Endodermal cell (in vitro differentiated cells): ENCODE measurements at regions not wholly inside any gene's neighbourhood (a gene's known extent, or its start where the extent isn't known, plus 50 kb on each side); places are given as distances from the start of the nearest gene placed in this dataset.

Source experiments
- DNase-seq: peaks from one replicate; pipeline ENCODE4 v3.0.0-alpha.2; 2017
- H3K27ac ChIP-seq: 2 replicates; pipeline ENCODE4 v1.5.1; 2013; ENCODE audit warnings: mild to moderate bottlenecking, low read depth, low read length, moderate library complexity
- H3K27me3 ChIP-seq: 2 replicates; pipeline ENCODE4 v1.6.1; 2013; ENCODE audit warnings: mild to moderate bottlenecking, low read length, moderate library complexity; ENCODE audit not compliant: insufficient read depth, control insufficient read depth, poor library complexity, severe bottlenecking
- H3K36me3 ChIP-seq: 2 replicates; pipeline ENCODE4 v1.7.0; 2013; ENCODE audit warnings: mild to moderate bottlenecking, low read length, moderate library complexity; ENCODE audit not compliant: control insufficient read depth, insufficient read depth
- H3K4me1 ChIP-seq: one replicate; pipeline ENCODE4 v1.7.0; 2013; ENCODE audit warnings: low read length; ENCODE audit not compliant: control insufficient read depth, insufficient read depth
- H3K4me3 ChIP-seq: 2 replicates; pipeline ENCODE4 v1.5.1; 2013; ENCODE audit warnings: mild to moderate bottlenecking, low read length, moderate library complexity
- H3K9ac ChIP-seq: 2 replicates; pipeline ENCODE4 v1.6.1; 2013; ENCODE audit warnings: mild to moderate bottlenecking, low read length, moderate library complexity; ENCODE audit not compliant: poor library complexity, severe bottlenecking; ENCODE audit errors: extremely low read depth
- H3K9me3 ChIP-seq: 2 replicates; pipeline ENCODE4 v1.6.1; 2013; ENCODE audit warnings: mild to moderate bottlenecking, low read length, moderate library complexity; ENCODE audit not compliant: control insufficient read depth
- H3K27ac Mint-ChIP-seq: 2 replicates; pipeline ENCODE4 v1.8.0; 2020; ENCODE audit warnings: mixed read lengths
- H3K27me3 Mint-ChIP-seq: 2 replicates; pipeline ENCODE4 v1.8.0; 2021; ENCODE audit warnings: mild to moderate bottlenecking, mixed read lengths; ENCODE audit not compliant: insufficient read depth
- H3K36me3 Mint-ChIP-seq: 2 replicates; pipeline ENCODE4 v1.8.0; 2020; ENCODE audit warnings: low read depth, mixed read lengths
- H3K4me1 Mint-ChIP-seq: 2 replicates; pipeline ENCODE4 v1.8.0; 2020; ENCODE audit warnings: mixed read lengths
- H3K4me3 Mint-ChIP-seq: 2 replicates; pipeline ENCODE4 v1.8.0; 2020; ENCODE audit warnings: mild to moderate bottlenecking, moderate library complexity, mixed read lengths
- H3K9me3 Mint-ChIP-seq: 2 replicates; pipeline ENCODE4 v1.8.0; 2020; ENCODE audit warnings: mild to moderate bottlenecking, mixed read lengths
- WGBS, 2 experiments: methylation state at CpG; one replicate each; pipeline versions ENCODE4 v1.1.5 to v1.1.7; 2013; ENCODE audit warnings: missing lambda C conversion rate in 2 of 2, mixed read lengths in 1 of 2; ENCODE audit not compliant: insufficient coverage in 1 of 2, insufficient read length in 1 of 2; 5-methylcytosine and 5-hydroxymethylcytosine counted together
- TF ChIP-seq, protein P1 (sequence below): fragments of 200-600 bp; sonication (generic); conservative IDR thresholded peaks from 2 replicates; pipeline ENCODE4 v1.5.0; 2021; ENCODE audit warnings: antibody characterized with exemption, mild to moderate bottlenecking

DNA sequence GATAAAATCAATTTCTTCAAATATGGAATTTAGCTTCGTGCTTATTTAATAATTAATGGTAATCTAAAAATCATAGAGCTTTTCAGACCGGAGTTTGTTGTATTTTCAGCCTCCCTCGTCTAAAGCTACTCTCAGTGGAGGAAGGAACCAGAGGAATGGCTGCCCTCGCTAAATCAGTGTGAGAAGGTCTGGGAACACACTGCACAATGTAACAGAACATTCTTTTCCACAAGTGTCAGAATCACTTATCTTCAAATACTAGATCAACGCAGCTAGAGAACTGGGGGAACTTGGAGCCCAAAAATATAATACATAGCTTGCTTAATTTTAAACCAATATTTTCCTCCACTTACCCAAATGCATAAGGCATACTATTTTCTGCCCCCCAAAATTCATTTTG, 148.5 kb downstream of the MTERF1 start:
- no peak overlapping the region for H3K4me3 ChIP-seq
- TF ChIP-seq, protein P1, sequence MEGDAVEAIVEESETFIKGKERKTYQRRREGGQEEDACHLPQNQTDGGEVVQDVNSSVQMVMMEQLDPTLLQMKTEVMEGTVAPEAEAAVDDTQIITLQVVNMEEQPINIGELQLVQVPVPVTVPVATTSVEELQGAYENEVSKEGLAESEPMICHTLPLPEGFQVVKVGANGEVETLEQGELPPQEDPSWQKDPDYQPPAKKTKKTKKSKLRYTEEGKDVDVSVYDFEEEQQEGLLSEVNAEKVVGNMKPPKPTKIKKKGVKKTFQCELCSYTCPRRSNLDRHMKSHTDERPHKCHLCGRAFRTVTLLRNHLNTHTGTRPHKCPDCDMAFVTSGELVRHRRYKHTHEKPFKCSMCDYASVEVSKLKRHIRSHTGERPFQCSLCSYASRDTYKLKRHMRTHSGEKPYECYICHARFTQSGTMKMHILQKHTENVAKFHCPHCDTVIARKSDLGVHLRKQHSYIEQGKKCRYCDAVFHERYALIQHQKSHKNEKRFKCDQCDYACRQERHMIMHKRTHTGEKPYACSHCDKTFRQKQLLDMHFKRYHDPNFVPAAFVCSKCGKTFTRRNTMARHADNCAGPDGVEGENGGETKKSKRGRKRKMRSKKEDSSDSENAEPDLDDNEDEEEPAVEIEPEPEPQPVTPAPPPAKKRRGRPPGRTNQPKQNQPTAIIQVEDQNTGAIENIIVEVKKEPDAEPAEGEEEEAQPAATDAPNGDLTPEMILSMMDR, result no peak
- H3K4me1 ChIP-seq, result no peaks in the 10 kb centered on the region
- Mint-ChIP-seq H3K36me3 (no peaks in the 10 kb centered on the region), H3K4me3 (no peak overlapping the region), H3K9me3 (peaks cover 12% of the 10 kb centered on the region), H3K4me1 (peaks cover 3% of the 10 kb centered on the region), H3K27ac (no peak overlapping the region), H3K27me3 (peaks cover 8% of the 10 kb centered on the region)
- H3K27me3 ChIP-seq, result no peaks in the 10 kb centered on the region
- H3K9me3 ChIP-seq, result peaks cover 13% of the 10 kb centered on the region
- H3K9ac ChIP-seq, result no peak overlapping the region
- H3K36me3 ChIP-seq, result no peaks in the 10 kb centered on the region
- WGBS, 2 experiments, result 89 to 91% methylated on average over 4 to 5 of the region's 5 CpGs
- DNase-seq, result no peak
- H3K27ac ChIP-seq, result no peak overlapping the region

- Mint-ChIP-seq H3K36me3 (no peaks in the 10 kb centered on the region), H3K9me3 (peaks cover 12% of the 10 kb centered on the region), H3K4me1 (no peaks in the 10 kb centered on the region), H3K4me3 (no peak overlapping the region), H3K27ac (no peak overlapping the region), H3K27me3 (peaks cover 3% of the 10 kb centered on the region)
- no peak for DNase-seq
- Histone ChIP-seq H3K27me3 (no peaks in the 10 kb centered on the region), H3K36me3 (no peaks in the 10 kb centered on the region), H3K27ac (no peak overlapping the region), H3K4me1 (peaks cover 3% of the 10 kb centered on the region), H3K9me3 (peaks cover 17% of the 10 kb centered on the region), H3K9ac (no peak overlapping the region), H3K4me3 (no peak overlapping the region)
- WGBS, 2 experiments, result 80 to 95% methylated on average over 2 to 3 of the region's 3 CpGs
- TF ChIP-seq, protein P1, result no peak
These were observed 131.1 kb downstream of the MTERF1 start for GRCh38 chr7:91749418-91749817.

GRCh38 chr7:91750091-91750490, 130.4 kb downstream of the MTERF1 start:
- no peak overlapping the region for H3K27ac ChIP-seq
- H3K4me1 Mint-ChIP-seq, result no peaks in the 10 kb centered on the region
- peaks cover 12% of the 10 kb centered on the region for H3K9me3 Mint-ChIP-seq
- H3K36me3 Mint-ChIP-seq, result no peaks in the 10 kb centered on the region
- H3K9me3 ChIP-seq, result peaks cover 17% of the 10 kb centered on the region
- H3K4me1 ChIP-seq, result peaks cover 3% of the 10 kb centered on the region
- TF ChIP-seq, protein P1, result no peak
- no peak overlapping the region for H3K27ac Mint-ChIP-seq
- no peaks in the 10 kb centered on the region for H3K36me3 ChIP-seq
- no peak overlapping the region for H3K9ac ChIP-seq
- no peak overlapping the region for H3K4me3 ChIP-seq
- 100% methylated on average over 1 of the region's 1 CpG; no CpG with 5 or more reads in 1 of the 2 experiments for WGBS, 2 experiments
- no peak overlapping the region for H3K4me3 Mint-ChIP-seq
- no peak for DNase-seq
- H3K27me3 Mint-ChIP-seq, result peaks cover 3% of the 10 kb centered on the region
- no peaks in the 10 kb centered on the region for H3K27me3 ChIP-seq
